NCI-H460 (cell line): ENCODE measurements at regions not wholly inside any gene's neighbourhood (a gene's known extent, or its start where the extent isn't known, plus 50 kb on each side); places are given as distances from the start of the nearest gene placed in this dataset.
"Not testable (repeated sequence)": the region's sequence is repeated elsewhere in the genome, so short reads cannot be mapped to it uniquely, and the experiment has no call there.

Source experiments
- DNase-seq: peaks from one replicate; pipeline ENCODE4 v3.0.0-alpha.2; 2016; ENCODE audit warnings: low read depth; ENCODE audit errors: extremely low read depth

DNA sequence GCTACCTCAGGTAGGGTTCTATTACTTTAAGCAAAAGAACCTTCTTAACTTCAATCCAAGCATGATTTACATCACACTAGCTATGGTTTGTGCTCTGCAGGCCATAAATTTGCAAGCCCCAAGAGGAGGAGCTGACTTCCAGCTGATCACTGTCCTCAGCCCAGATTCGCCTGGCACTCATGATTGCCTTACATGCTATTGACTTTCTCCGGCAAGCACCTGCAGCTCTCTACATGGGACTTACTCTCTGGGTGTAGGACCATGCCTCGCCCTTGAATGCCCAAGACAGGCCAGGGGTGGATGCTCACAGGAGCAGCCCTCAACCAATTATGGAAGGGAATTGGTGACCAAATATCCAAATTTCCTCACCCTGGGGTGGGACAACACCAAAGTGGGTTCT is 99.8 kb downstream of the ESM1 start:
- no peak for DNase-seq

DNA sequence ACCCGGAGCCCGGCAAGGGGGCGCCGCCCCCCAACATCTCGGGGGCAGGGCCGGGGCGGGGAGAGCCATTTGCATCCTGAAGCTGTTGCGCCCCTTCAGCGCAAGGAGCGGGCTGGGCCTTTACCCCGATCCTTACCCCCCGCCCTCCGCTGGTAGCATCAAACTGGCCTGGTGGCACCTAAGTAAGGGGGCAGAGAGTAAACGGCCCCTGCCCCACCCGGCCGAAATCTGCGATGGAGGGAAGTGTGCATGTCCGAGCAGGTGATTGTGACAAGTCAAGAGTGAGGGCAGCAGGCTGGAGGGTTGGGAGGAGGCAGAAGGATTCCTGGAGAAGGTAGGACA is 101.2 kb downstream of the ESM1 start:
- no peak for DNase-seq

GRCh38 chr5:54883374-54884194 is 101.8 kb downstream of the ESM1 start:
- no peak for DNase-seq

DNA sequence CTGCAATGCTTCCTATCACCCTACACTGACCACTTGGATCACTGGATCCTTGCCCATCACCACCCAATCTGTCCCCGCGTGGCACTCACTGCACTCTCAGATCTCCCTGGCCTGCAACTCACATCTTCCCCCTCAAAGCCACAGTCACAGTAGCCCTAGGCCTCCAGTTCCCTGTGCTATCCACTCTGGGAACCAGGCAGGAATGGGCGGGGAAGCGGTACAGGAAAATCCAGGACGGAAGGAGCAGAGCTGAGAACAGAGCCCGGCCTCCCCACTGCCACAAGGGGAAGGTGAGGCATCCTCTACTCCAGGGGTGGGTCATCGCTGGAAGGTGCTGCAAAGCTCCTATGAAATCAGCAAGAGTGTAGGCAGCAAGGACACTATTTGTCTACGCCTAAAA is 102.6 kb downstream of the ESM1 start:
- no peak for DNase-seq

DNA sequence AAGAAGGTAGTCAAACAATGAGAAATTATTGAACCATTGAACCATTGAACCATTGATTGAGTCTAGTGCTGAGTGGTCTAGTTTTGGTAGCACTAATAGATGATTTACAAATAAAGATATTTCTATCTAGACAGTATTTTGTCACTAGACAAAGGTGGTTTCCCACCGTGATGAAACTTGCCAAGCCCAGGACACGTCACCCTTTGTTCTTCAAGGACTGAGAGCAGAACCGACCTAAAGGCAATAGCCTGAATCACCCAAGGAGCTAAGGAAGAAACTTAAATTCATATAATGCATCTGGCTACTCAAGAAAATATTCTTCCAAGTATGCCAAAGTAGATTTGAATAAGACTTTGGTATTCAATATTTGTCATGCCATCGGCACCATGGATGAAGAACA is 103.3 kb downstream of the ESM1 start:
- DNase-seq = no peak

DNA sequence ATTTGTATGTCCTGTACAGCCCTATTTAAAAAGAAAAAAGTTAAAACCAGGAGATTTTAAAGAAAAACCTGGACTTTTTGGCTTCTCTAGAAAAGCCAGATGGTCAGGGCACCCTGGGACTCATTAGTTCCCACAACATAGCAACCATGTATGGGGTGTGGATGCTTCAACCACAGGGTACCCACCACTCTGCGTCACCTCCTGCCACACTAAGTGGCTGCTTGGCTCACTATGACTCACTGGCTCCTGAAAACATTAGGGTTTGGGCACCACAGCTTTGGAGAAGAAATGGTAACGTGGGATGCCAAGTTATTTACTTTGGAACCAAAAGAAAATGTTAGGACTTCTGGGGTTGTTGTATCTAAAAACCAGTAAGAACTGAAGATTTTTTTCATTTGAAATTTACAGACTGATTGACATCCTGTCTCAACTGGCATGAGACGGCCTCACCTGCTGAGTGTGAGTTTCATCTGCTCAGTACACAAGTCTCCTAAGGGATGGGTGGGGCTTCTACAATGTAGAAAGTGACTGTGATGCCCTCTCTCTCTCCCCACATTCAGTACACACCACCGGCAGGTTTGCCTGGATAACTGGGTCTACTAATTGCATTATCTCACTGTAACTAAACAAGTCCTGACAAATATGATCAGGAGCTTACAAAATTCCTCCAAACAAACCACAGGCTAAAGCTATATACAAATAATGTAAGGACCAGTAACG is 103.9 kb downstream of the ESM1 start:
- DNase-seq = no peak

DNA sequence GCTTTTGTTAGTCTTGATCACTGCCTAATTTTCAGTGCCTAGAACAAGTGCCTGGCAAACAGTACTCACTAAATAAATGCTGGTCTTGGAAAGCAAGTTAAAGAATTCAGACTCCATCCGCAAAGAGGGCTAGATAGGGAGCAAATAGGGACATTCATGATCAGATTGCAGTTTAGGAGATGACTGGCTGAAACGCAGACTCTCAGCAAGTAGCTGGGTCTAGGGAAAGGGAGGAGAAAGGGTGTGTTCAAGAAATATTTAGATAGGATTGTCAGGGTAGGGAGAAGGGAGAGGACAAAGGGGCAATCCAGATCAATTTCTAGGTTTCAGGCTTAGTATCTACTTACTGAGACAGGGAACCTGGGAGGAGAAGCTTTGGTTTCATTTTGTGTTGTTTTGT is 108.4 kb downstream of the ESM1 start:
- DNase-seq = no peak

GRCh38 chr5:54876556-54876955 is 108.8 kb downstream of the ESM1 start:
- no peak for DNase-seq

- DNase-seq = no peak
These were observed 110.9 kb downstream of the ESM1 start for GRCh38 chr5:54874337-54875021.

- no peak for DNase-seq
These were observed 111.7 kb downstream of the ESM1 start for GRCh38 chr5:54873691-54874090.

- DNase-seq = no peak
These were observed 112.6 kb downstream of the ESM1 start for GRCh38 chr5:54872810-54873209.

- DNase-seq = no peak
These were observed 115.1 kb downstream of the ESM1 start for GRCh38 chr5:54870271-54870670.

- DNase-seq = no peak
These were observed 115.7 kb downstream of the ESM1 start for GRCh38 chr5:54869691-54870090.

- no peak for DNase-seq
These were observed 116.6 kb downstream of the ESM1 start for GRCh38 chr5:54868511-54869483.

- peak; percentile 49 for DNase-seq
These were observed 118.0 kb downstream of the ESM1 start for GRCh38 chr5:54867310-54867944.

GRCh38 chr5:54864911-54865515 is 120.4 kb downstream of the ESM1 start:
- DNase-seq = not testable (repeated sequence)

DNA sequence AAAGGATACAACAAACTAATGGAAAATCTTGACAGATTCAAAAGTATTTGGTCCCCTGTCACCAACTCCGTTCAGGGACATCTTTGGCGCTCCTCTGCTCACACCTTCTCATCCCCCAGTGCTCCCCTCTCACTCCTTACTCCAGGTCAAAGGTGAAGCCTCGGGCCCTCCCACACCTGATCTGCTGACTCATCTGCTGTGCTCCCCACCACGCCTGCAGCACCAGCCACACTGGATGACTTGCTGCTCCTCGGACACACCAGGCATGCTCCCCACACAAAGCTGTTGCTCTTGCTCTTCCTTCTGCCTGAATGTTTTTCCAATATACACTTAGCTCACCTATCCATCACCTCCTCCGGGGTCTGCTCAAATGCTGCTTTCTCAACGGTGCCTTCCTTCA is 123.4 kb downstream of the ESM1 start:
- DNase-seq = no peak

DNA sequence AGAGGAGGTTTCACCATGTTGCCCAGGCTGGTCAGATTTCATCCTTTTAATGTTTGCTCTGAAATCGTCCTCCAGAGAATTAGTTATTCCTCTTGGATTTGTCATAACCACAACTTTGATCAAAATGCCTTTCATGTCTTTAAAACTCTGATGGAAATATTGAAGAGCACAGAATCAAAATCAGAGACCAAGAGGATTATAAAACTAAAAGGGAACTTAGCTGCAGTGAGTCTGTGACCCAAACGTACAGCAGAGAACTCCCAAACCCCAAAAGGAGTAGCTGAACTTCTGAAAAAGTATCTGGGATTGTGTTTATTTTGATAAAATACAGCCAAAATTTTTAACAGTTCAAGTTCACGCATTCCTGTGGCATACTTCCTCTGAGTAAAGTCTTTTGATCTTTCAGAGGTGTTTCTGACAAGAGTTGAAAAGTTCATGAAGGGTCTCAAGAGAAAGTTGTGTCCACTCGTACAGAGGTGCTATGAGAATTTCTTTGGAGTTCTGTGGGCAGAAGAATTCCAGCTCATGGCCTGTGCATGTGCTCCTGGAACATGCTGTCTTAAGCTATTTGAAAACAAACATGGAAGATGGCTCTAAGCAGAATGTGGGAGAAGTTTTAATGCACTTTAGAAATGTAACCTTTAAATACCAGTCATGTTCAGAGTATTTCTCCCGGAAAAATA is 124.0 kb downstream of the ESM1 start:
- DNase-seq = no peak

DNA sequence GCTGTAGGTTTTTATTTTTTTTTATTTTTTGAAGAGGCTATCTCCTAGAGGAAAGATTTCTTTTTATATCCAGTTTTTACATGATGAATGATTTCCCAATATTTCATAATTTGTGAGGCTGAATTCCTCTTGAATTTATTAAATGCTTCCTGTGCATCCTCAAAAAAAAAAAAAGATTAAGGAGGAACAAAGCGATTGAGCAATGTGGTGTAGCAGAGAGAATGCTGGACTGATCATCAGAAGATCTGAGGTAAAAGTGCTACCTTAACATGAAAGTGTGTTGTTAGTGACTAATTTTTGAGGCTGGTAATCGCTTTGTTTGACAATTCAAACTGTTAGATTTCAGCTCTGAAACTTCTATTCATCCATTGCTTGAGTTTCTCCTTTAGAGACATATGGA is 125.1 kb downstream of the ESM1 start:
- no peak for DNase-seq
